Left lung (tissue), 4 donors: ENCODE measurements at regions not wholly inside any gene's neighbourhood (a gene's known extent, or its start where the extent isn't known, plus 50 kb on each side); places are given as distances from the start of the nearest gene placed in this dataset.

Experiments used
- ATAC-seq: fragments of 200-7000 bp; cut with Tn5 transposase; one replicate; pipeline ENCODE4 v1.9.1; 2020; ENCODE audit warnings: moderate library complexity
- DNase-seq, 4 donors: peaks; one replicate each; pipeline ENCODE4 v3.0.0-alpha.2; 2013 to 2020
- H3K27ac ChIP-seq, 2 donors: fragments of 200-600 bp; sonication (generic) in 1 of 2; one replicate each; pipeline versions ENCODE4 v1.5.0 to v1.8.0; 2020 to 2021
- H3K27me3 ChIP-seq, 2 donors: fragments of 200-600 bp; sonication (generic) in 1 of 2; one replicate each; pipeline versions ENCODE4 v1.5.0 to v1.8.0; 2020 to 2021
- H3K36me3 ChIP-seq, 2 donors: fragments of 200-600 bp; sonication (generic) in 1 of 2; one replicate each; pipeline versions ENCODE4 v1.5.0 to v1.8.0; 2020 to 2021
- H3K4me1 ChIP-seq, 2 donors: fragments of 200-600 bp; one replicate each; pipeline ENCODE4 v1.8.0; 2021
- H3K4me3 ChIP-seq, 2 donors: fragments of 200-600 bp; sonication (generic) in 1 of 2; one replicate each; pipeline versions ENCODE4 v1.5.0 to v1.8.0; 2020 to 2021; ENCODE audit warnings: mild to moderate bottlenecking in 1 of 2
- H3K9me3 ChIP-seq, 2 donors: fragments of 200-600 bp; sonication (generic) in 1 of 2; one replicate each; pipeline versions ENCODE4 v1.5.0 to v1.8.0; 2020 to 2021
- intact Hi-C, 2 donors: fragments of 100-400 bp; cut with DNase I; formaldehyde crosslinking; loops; one replicate each; pipeline versions ENCODE4 v1.11.2 to v1.14.2; 2022
- TF ChIP-seq, protein P1 (sequence below), 2 donors: fragments of 200-600 bp; sonication (generic) in 1 of 2; IDR thresholded peaks; one replicate each; pipeline versions ENCODE4 v1.5.0 to v1.8.0; 2021; ENCODE audit warnings: antibody characterized with exemption in 2 of 2
- donor health status: DM: no; HTN: yes; CAD: no.
- donor health status: DM: no; HTN: no; CAD: no.

DNA sequence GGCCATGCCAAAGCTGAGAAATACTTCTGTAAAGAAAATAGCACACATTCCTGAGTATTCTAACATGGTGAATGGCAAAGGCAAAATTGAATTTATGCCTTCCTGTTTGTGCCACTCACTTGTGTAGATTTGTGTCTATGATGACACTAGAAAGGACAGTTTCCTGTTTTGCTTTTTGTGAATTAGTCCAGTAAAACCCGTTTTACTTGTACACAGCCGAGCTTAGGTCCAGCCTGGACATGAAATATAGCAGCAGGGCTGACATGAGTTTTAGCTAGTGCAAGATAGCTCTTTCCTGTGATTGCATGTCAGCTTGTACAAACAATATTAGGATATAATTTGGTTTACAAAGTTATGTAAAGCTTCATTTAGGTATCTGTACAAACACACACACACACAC is 1891.7 kb upstream of the WWC1 start:
- intact Hi-C loops, result no loop called here
- TF ChIP-seq, protein P1, sequence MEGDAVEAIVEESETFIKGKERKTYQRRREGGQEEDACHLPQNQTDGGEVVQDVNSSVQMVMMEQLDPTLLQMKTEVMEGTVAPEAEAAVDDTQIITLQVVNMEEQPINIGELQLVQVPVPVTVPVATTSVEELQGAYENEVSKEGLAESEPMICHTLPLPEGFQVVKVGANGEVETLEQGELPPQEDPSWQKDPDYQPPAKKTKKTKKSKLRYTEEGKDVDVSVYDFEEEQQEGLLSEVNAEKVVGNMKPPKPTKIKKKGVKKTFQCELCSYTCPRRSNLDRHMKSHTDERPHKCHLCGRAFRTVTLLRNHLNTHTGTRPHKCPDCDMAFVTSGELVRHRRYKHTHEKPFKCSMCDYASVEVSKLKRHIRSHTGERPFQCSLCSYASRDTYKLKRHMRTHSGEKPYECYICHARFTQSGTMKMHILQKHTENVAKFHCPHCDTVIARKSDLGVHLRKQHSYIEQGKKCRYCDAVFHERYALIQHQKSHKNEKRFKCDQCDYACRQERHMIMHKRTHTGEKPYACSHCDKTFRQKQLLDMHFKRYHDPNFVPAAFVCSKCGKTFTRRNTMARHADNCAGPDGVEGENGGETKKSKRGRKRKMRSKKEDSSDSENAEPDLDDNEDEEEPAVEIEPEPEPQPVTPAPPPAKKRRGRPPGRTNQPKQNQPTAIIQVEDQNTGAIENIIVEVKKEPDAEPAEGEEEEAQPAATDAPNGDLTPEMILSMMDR (IDR thresholded peaks at IDR 0.05), result no peak
- H3K27me3 ChIP-seq, result no peaks in the 10 kb centered on the region
- H3K27ac ChIP-seq, result no peak overlapping the region
- H3K36me3 ChIP-seq, result no peaks in the 10 kb centered on the region
- H3K9me3 ChIP-seq, result peaks cover 0 to 4% of the 10 kb centered on the region in 2 donors
- H3K4me1 ChIP-seq, result no peaks in the 10 kb centered on the region
- H3K4me3 ChIP-seq, result no peak overlapping the region
- DNase-seq (no peak), ATAC-seq (no peak)

DNA sequence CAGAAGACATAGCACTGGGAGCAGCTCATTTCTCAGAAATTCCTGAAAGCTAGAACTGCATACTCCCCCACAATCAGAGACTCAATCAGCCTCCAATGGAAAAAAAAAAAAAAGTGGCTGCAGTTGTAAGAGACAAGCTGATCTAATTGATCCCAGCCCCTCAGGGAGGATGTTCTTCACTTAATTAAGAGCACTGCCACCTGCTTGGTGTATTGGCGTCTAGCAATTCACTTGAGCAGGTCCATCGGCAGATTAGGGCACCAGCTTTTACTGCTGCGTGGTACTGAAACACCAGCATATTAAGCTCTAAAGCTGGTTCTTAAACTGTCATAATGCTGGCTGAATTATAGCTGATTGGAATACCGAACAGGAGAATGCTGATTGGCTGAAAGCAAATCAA is 1890.1 kb upstream of the WWC1 start:
- Histone ChIP-seq H3K27ac (no peak overlapping the region), H3K4me3 (no peak overlapping the region), H3K9me3 (peaks cover 0 to 4% of the 10 kb centered on the region in 2 donors), H3K4me1 (no peaks in the 10 kb centered on the region), H3K27me3 (no peaks in the 10 kb centered on the region), H3K36me3 (no peaks in the 10 kb centered on the region)
- DNase-seq (no peak), ATAC-seq (no peak)
- TF ChIP-seq, protein P1 (IDR thresholded peaks at IDR 0.05), result no peak
- intact Hi-C loops, result no loop called here

DNA sequence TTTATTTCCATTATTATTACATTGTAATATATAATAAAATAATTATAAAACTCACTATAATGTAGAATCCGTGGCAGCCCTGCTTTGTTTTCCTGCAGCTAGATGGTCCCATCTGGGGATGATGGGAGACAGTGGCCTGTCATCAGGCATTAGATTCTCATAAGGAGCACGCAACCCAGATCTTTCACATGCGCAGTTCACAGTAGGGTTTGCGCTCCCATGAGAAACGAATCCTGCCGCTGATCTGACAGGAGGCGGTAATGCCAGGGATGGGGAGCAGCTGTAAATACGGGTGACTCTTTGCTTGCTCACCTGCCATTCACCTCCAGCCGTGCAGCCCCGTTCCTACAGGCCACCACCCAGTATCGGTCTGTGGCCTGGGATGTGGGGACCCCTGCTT is 1879.3 kb upstream of the WWC1 start:
- Histone ChIP-seq H3K27me3 (no peaks in the 10 kb centered on the region), H3K36me3 (no peaks in the 10 kb centered on the region), H3K4me1 (no peaks in the 10 kb centered on the region), H3K4me3 (no peak overlapping the region), H3K9me3 (peaks cover 0 to 9% of the 10 kb centered on the region in 2 donors), H3K27ac (no peak overlapping the region)
- intact Hi-C loops, result no loop called here
- DNase-seq (no peak), ATAC-seq (no peak)
- TF ChIP-seq, protein P1 (IDR thresholded peaks at IDR 0.05), result no peak

DNA sequence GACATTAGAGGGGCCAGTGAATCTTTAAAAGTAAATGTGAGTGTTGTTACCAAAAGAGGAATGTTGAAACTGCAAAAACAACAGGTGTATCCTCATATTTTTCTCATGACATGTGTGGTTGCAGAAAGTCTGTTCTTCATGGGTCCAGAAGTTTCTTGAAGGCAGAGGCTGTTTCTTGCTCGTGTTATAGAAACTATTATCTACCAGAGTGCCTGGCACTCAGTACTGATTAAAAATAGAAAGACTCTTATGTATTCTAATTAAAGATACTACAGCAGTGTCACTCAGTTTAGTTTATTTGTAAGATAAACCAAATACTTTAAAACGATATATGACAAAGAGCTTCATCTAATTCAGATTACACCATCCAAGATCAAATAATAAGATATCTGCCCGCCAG is 1864.2 kb upstream of the WWC1 start:
- no peak overlapping the region for H3K4me3 ChIP-seq
- no peaks in the 10 kb centered on the region for H3K36me3 ChIP-seq
- H3K9me3 ChIP-seq, result peaks cover 0 to 3% of the 10 kb centered on the region in 2 donors
- H3K27me3 ChIP-seq, result no peaks in the 10 kb centered on the region
- no peaks in the 10 kb centered on the region for H3K4me1 ChIP-seq
- no peak for ATAC-seq
- H3K27ac ChIP-seq, result no peak overlapping the region
- no peak for DNase-seq
- TF ChIP-seq, protein P1 (IDR thresholded peaks at IDR 0.05), result no peak
- intact Hi-C loops, result no loop called here

DNA sequence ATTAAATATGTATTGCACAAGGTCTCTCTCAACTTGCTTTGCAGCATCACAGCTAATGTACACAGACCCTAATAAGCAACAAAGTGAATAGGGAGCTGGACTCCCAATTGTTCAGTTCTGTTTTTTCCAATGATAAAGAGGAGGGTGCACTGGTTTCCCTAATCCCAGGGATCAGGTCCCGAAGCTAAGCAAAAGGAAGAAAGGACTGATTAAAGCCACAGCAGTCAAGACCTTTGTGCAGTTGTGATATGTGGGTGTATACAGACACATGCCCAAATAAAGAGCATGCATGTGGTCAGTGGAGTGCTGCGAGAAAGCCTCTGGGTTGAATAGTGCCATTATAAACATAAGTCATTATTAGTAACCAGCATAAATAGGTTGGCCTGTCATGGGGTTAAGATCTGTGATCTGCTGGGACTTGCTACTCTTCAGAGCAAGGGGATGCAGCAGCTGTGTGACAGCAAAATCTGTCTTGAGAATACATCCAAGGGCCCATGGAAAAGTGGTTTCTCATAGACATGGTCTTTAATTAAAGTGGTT is 1863.1 kb upstream of the WWC1 start:
- Histone ChIP-seq H3K9me3 (peaks cover 0 to 3% of the 10 kb centered on the region in 2 donors), H3K4me3 (no peak overlapping the region), H3K36me3 (no peaks in the 10 kb centered on the region), H3K27ac (no peak overlapping the region), H3K4me1 (no peaks in the 10 kb centered on the region), H3K27me3 (no peaks in the 10 kb centered on the region)
- intact Hi-C loops, result no loop called here
- DNase-seq (no peak), ATAC-seq (no peak)
- TF ChIP-seq, protein P1 (IDR thresholded peaks at IDR 0.05), result no peak
